Activated CD4-positive, alpha-beta T cell treated with anti-CD3 and anti-CD28 coated beads, Interleukin-2, amount 10 ng/mL, durations not matched to agents 24 days and 14 days (primary cell): ENCODE measurements at regions not wholly inside any gene's neighbourhood (a gene's known extent, or its start where the extent isn't known, plus 50 kb on each side); places are given as distances from the start of the nearest gene placed in this dataset.

Experiments used
- DNase-seq: peaks from one replicate; pipeline ENCODE4 v3.0.0; 2022
- H3K27ac Mint-ChIP-seq: one replicate; pipeline ENCODE4 v1.8.0; 2022; ENCODE audit warnings: mild to moderate bottlenecking, mixed read lengths
- H3K27me3 Mint-ChIP-seq: one replicate; pipeline ENCODE4 v1.8.0; 2022; ENCODE audit warnings: mixed read lengths
- H3K36me3 Mint-ChIP-seq: one replicate; pipeline ENCODE4 v1.8.0; 2022; ENCODE audit warnings: low read depth, mild to moderate bottlenecking, mixed read lengths
- H3K4me1 Mint-ChIP-seq: one replicate; pipeline ENCODE4 v1.8.0; 2021; ENCODE audit warnings: mixed read lengths
- H3K4me3 Mint-ChIP-seq: one replicate; pipeline ENCODE4 v1.8.0; 2022; ENCODE audit warnings: mild to moderate bottlenecking, moderate library complexity, mixed read lengths
- H3K9me3 Mint-ChIP-seq: one replicate; pipeline ENCODE4 v1.8.0; 2021; ENCODE audit warnings: mixed read lengths
- intact Hi-C: fragments of 100-400 bp; cut with micrococcal nuclease; formaldehyde crosslinking; loops from one replicate; pipeline ENCODE4 v1.15.1; 2023

- Mint-ChIP-seq H3K4me1 (no peaks in the 10 kb centered on the region), H3K27me3 (no peaks in the 10 kb centered on the region), H3K36me3 (no peaks in the 10 kb centered on the region), H3K9me3 (no peaks in the 10 kb centered on the region), H3K4me3 (no peak overlapping the region), H3K27ac (no peak overlapping the region)
- no peak for DNase-seq
- intact Hi-C loops, result no loop called here
Observed at GRCh38 chr18:78448591-78448990, 531.0 kb upstream of the SALL3 start.

GRCh38 chr18:78454221-78454620, 525.4 kb upstream of the SALL3 start:
- Mint-ChIP-seq H3K27ac (no peak overlapping the region), H3K9me3 (no peaks in the 10 kb centered on the region), H3K36me3 (no peaks in the 10 kb centered on the region), H3K4me3 (no peak overlapping the region), H3K27me3 (no peaks in the 10 kb centered on the region), H3K4me1 (peaks cover 2% of the 10 kb centered on the region)
- DNase-seq, result no peak
- intact Hi-C loops, result no loop called here

- Mint-ChIP-seq H3K9me3 (no peaks in the 10 kb centered on the region), H3K4me3 (no peak overlapping the region), H3K27me3 (no peaks in the 10 kb centered on the region), H3K36me3 (no peaks in the 10 kb centered on the region), H3K4me1 (peaks cover 2% of the 10 kb centered on the region), H3K27ac (no peak overlapping the region)
- intact Hi-C loops, result no loop called here
- no peak for DNase-seq
Observed at GRCh38 chr18:78455386-78455785, 524.2 kb upstream of the SALL3 start.

- H3K27ac Mint-ChIP-seq, result no peak overlapping the region
- H3K4me1 Mint-ChIP-seq, result peaks cover 2% of the 10 kb centered on the region
- no peaks in the 10 kb centered on the region for H3K9me3 Mint-ChIP-seq
- no peaks in the 10 kb centered on the region for H3K27me3 Mint-ChIP-seq
- H3K4me3 Mint-ChIP-seq, result no peak overlapping the region
- H3K36me3 Mint-ChIP-seq, result no peaks in the 10 kb centered on the region
- intact Hi-C loops, result no loop called here
- no peak for DNase-seq
Observed at GRCh38 chr18:78457011-78457410, 522.6 kb upstream of the SALL3 start.

GRCh38 chr18:78457731-78458130, 521.9 kb upstream of the SALL3 start:
- Mint-ChIP-seq H3K4me1 (peaks cover 2% of the 10 kb centered on the region), H3K27me3 (no peaks in the 10 kb centered on the region), H3K4me3 (no peak overlapping the region), H3K9me3 (no peaks in the 10 kb centered on the region), H3K27ac (no peak overlapping the region), H3K36me3 (no peaks in the 10 kb centered on the region)
- intact Hi-C loops, result no loop called here
- DNase-seq, result no peak

DNA sequence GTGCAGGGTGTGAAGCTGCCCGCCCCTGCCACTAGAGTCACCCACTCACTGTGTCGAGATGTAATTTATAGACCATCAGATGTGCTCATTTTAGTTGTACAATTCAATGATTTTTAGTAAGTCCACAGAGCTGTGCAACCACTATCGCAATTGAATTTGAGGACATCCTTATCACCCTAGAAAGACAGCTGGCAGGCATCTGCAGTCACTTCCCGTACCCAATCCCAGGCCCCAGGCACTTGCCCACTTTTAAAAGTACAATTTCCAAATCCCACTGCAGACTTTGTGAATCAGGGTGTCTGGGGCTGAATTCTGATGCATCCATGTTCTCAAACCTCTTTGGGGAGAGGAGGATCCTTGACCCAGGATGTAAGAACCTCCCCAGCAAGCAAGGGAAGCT, 521.3 kb upstream of the SALL3 start:
- Mint-ChIP-seq H3K4me3 (no peak overlapping the region), H3K9me3 (no peaks in the 10 kb centered on the region), H3K36me3 (no peaks in the 10 kb centered on the region), H3K27me3 (no peaks in the 10 kb centered on the region), H3K4me1 (peaks cover 2% of the 10 kb centered on the region), H3K27ac (no peak overlapping the region)
- intact Hi-C loops, result no loop called here
- DNase-seq, result no peak

DNA sequence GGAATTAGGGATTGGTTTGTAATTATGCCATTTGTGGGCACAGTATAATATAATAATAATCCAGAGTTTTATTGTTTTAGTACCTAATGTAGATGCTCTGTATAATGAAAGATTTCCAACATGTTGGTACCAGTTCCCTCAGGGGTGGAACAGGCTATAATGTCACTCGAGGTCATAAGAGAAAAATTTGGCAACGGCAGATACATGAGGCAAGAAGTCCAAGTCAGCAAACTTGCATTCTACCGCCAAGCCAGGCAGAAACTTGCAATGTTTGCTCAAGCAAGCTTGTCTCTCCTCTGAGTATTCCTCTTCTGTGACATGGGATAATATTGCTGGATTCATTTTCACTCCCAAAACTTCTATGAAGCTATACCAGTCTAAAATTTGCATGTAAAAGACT, 520.0 kb upstream of the SALL3 start:
- Mint-ChIP-seq H3K27me3 (no peaks in the 10 kb centered on the region), H3K27ac (no peak overlapping the region), H3K4me3 (no peak overlapping the region), H3K4me1 (peaks cover 2% of the 10 kb centered on the region), H3K36me3 (no peaks in the 10 kb centered on the region), H3K9me3 (peaks cover 5% of the 10 kb centered on the region)
- no peak for DNase-seq
- intact Hi-C loops, result no loop called here

- Mint-ChIP-seq H3K36me3 (no peaks in the 10 kb centered on the region), H3K9me3 (peaks cover 5% of the 10 kb centered on the region), H3K4me3 (no peak overlapping the region), H3K27me3 (no peaks in the 10 kb centered on the region), H3K27ac (no peak overlapping the region), H3K4me1 (peaks cover 2% of the 10 kb centered on the region)
- DNase-seq, result no peak
- intact Hi-C loops, result no loop called here
Observed at GRCh38 chr18:78460558-78460957, 519.1 kb upstream of the SALL3 start.

- Mint-ChIP-seq H3K9me3 (no peaks in the 10 kb centered on the region), H3K27ac (no peak overlapping the region)
Observed at GRCh38 chr18:78473563-78473962, 506.1 kb upstream of the SALL3 start.

GRCh38 chr18:78477840-78478239, 501.8 kb upstream of the SALL3 start:
- Mint-ChIP-seq H3K9me3 (no peaks in the 10 kb centered on the region), H3K4me1 (no peaks in the 10 kb centered on the region), H3K4me3 (no peak overlapping the region), H3K36me3 (no peaks in the 10 kb centered on the region), H3K27ac (no peak overlapping the region), H3K27me3 (no peaks in the 10 kb centered on the region)
- DNase-seq, result no peak
- intact Hi-C loops, result no loop called here

More at GRCh38 chr18:78473563-78473962, 506.1 kb upstream of the SALL3 start:
- DNase-seq, result no peak
- no peak overlapping the region for H3K4me3 Mint-ChIP-seq
- no peaks in the 10 kb centered on the region for H3K4me1 Mint-ChIP-seq
- no peaks in the 10 kb centered on the region for H3K27me3 Mint-ChIP-seq
- intact Hi-C loops, result no loop called here
- H3K36me3 Mint-ChIP-seq, result no peaks in the 10 kb centered on the region

DNA sequence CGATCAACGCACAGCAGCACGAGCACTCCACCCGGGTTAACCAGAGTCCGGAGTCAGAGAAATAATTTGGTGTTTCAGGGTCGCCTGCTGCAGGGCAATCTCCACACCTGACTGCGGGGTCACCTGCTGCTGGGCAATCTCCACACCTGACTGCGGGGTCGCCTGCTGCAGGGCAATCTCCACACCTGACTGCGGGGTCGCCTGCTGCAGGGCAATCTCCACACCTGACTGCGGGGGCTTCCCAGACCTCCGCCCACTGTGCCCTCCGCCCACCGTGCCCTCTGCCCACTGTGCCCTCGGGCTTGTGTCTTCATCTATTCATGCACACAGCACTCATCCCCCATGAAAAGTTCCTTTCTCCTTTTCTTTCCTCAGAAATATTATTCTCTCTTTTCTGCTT, 500.2 kb upstream of the SALL3 start:
- no peak overlapping the region for H3K27ac Mint-ChIP-seq
- H3K4me3 Mint-ChIP-seq, result no peak overlapping the region
- H3K27me3 Mint-ChIP-seq, result no peaks in the 10 kb centered on the region
- H3K4me1 Mint-ChIP-seq, result no peaks in the 10 kb centered on the region
- intact Hi-C loops, result no loop called here
- no peak for DNase-seq
- H3K9me3 Mint-ChIP-seq, result no peaks in the 10 kb centered on the region
- no peaks in the 10 kb centered on the region for H3K36me3 Mint-ChIP-seq

GRCh38 chr18:78480262-78481054, 499.2 kb upstream of the SALL3 start:
- Mint-ChIP-seq H3K9me3 (no peaks in the 10 kb centered on the region), H3K4me3 (no peak overlapping the region), H3K27ac (no peak overlapping the region), H3K4me1 (no peaks in the 10 kb centered on the region), H3K36me3 (no peaks in the 10 kb centered on the region), H3K27me3 (no peaks in the 10 kb centered on the region)
- DNase-seq, result no peak
- intact Hi-C loops, result no loop called here

- no peaks in the 10 kb centered on the region for H3K9me3 Mint-ChIP-seq
- intact Hi-C loops, result no loop called here
- no peak for DNase-seq
- H3K4me1 Mint-ChIP-seq, result no peaks in the 10 kb centered on the region
- no peak overlapping the region for H3K27ac Mint-ChIP-seq
- H3K4me3 Mint-ChIP-seq, result no peak overlapping the region
- H3K27me3 Mint-ChIP-seq, result no peaks in the 10 kb centered on the region
- H3K36me3 Mint-ChIP-seq, result no peaks in the 10 kb centered on the region
Observed at GRCh38 chr18:78482378-78482777, 497.2 kb upstream of the SALL3 start.

DNA sequence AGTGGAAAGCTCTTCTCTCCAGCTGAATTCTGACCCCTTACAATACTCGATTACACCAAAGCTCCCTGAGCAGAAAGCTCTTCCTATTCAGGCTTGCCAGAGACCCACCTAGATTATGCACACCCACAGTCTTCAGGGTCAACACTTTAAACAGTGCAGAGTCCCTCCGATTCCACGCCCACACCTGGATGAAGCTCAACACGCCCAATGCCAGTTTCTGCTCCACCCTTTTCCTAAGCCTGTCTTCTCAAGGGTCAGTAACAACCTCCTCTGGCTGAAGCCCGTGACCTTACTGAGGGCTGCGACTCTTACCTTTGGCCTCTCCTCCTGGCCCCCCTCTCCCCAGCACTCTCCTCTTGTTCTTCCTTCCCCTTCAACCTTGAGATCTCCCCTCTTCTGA, 492.0 kb upstream of the SALL3 start:
- peaks cover 8% of the 10 kb centered on the region for H3K9me3 Mint-ChIP-seq
- no peaks in the 10 kb centered on the region for H3K27me3 Mint-ChIP-seq
- no peaks in the 10 kb centered on the region for H3K36me3 Mint-ChIP-seq
- H3K27ac Mint-ChIP-seq, result no peak overlapping the region
- DNase-seq, result no peak
- no peak overlapping the region for H3K4me3 Mint-ChIP-seq
- intact Hi-C loops, result no loop called here
- no peaks in the 10 kb centered on the region for H3K4me1 Mint-ChIP-seq
